ENCODE measurements at regions not wholly inside any gene's neighbourhood (a gene's known extent, or its start where the extent isn't known, plus 50 kb on each side); places are given as distances from the start of the nearest gene placed in this dataset.
"Not testable (repeated sequence)": the region's sequence is repeated elsewhere in the genome, so short reads cannot be mapped to it uniquely, and the experiment has no call there.

GRCh38 chr4:122082661-122083060 lies 69.5 kb upstream of the BLTP1 start:
- H3K27me3 Mint-ChIP-seq: peaks cover 10% of the 10 kb centered on the region
- ATAC-seq (ENCODE audit: low read depth in 2 of 2) (no peak), DNase-seq (no peak)
- no peaks in the 10 kb centered on the region for H3K27me3 ChIP-seq (ENCODE audit: control insufficient read depth, insufficient read depth, low read length)
- peaks cover 0 to 2% (median 0%) of the 10 kb centered on the region in 7 donors for H3K9me3 Mint-ChIP-seq
- H3K36me3 Mint-ChIP-seq: no peaks in the 10 kb centered on the region
- H3K4me1 Mint-ChIP-seq: no peaks in the 10 kb centered on the region
- H3K4me3 Mint-ChIP-seq: no peak overlapping the region
- no peaks in the 10 kb centered on the region for H3K36me3 ChIP-seq (ENCODE audit: control insufficient read depth, insufficient read depth, low read length)
- no peaks in the 10 kb centered on the region for H3K4me1 ChIP-seq (ENCODE audit: control insufficient read depth, insufficient read depth, low read length, poor library complexity, severe bottlenecking)
- H3K27ac ChIP-seq (ENCODE audit: insufficient read depth, low read length, poor library complexity, severe bottlenecking): no peak overlapping the region
- H3K4me3 ChIP-seq (ENCODE audit: low read depth, low read length): no peak overlapping the region
- no peaks in the 10 kb centered on the region for H3K9me3 ChIP-seq (ENCODE audit: control insufficient read depth in 2 of 2, low read length in 2 of 2)
- H3K27ac Mint-ChIP-seq: no peak overlapping the region

DNA sequence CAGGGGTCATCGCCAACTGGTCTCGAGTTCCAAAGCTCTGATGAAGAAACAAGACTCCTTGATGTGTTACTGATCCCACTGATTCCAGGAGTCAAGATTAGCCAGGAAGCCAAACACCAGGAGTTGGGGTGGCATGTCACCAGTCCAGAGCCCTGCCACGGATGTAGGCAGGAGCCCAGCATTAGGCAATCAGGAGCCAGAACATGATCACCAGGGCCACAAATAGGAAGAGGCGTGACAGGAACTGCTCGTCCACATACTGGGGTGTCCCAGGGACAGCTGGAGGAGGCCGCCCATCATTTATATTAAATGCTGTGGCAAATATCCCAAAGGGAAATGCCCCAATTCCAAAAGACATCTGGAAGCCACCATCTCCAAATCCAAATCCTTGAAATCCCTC lies 74.5 kb upstream of the BLTP1 start:
- not testable (repeated sequence) for H3K27ac ChIP-seq (ENCODE audit: insufficient read depth, low read length, poor library complexity, severe bottlenecking); DNase-seq; H3K36me3 ChIP-seq (ENCODE audit: control insufficient read depth, insufficient read depth, low read length); H3K4me1 ChIP-seq (ENCODE audit: control insufficient read depth, insufficient read depth, low read length, poor library complexity, severe bottlenecking); H3K27me3 Mint-ChIP-seq; H3K4me3 Mint-ChIP-seq; H3K27me3 ChIP-seq (ENCODE audit: control insufficient read depth, insufficient read depth, low read length); H3K27ac Mint-ChIP-seq; H3K9me3 Mint-ChIP-seq; H3K4me3 ChIP-seq (ENCODE audit: low read depth, low read length); H3K36me3 Mint-ChIP-seq; H3K4me1 Mint-ChIP-seq; H3K9me3 ChIP-seq (ENCODE audit: control insufficient read depth in 2 of 2, low read length in 2 of 2); ATAC-seq (ENCODE audit: low read depth in 2 of 2)

DNA sequence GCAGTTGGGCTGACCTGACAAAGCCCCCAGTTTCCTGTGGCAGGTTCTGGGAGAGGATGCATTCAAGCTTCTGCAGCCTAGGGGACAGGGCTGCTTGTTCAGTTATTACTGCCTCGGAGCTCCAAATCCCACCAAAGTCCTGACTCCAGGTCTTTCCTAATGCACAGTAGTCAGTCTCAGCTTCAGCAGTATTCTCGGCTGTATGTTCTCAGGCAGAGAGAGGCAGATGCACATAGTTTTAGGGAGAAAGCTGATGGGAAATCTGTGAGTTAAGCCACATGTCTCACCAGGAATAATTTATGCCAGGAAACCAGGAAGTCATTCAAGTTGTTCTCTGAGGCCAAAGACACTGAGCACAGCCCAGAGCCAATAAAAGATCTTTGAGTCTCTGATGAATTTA lies 75.3 kb upstream of the BLTP1 start:
- not testable (repeated sequence) for ATAC-seq (ENCODE audit: low read depth in 2 of 2); H3K9me3 Mint-ChIP-seq; H3K4me1 ChIP-seq (ENCODE audit: control insufficient read depth, insufficient read depth, low read length, poor library complexity, severe bottlenecking); DNase-seq; H3K9me3 ChIP-seq (ENCODE audit: control insufficient read depth in 2 of 2, low read length in 2 of 2); H3K36me3 ChIP-seq (ENCODE audit: control insufficient read depth, insufficient read depth, low read length); H3K27me3 ChIP-seq (ENCODE audit: control insufficient read depth, insufficient read depth, low read length); H3K4me3 Mint-ChIP-seq; H3K36me3 Mint-ChIP-seq; H3K4me1 Mint-ChIP-seq; H3K27ac ChIP-seq (ENCODE audit: insufficient read depth, low read length, poor library complexity, severe bottlenecking); H3K27ac Mint-ChIP-seq; H3K27me3 Mint-ChIP-seq; H3K4me3 ChIP-seq (ENCODE audit: low read depth, low read length)

DNA sequence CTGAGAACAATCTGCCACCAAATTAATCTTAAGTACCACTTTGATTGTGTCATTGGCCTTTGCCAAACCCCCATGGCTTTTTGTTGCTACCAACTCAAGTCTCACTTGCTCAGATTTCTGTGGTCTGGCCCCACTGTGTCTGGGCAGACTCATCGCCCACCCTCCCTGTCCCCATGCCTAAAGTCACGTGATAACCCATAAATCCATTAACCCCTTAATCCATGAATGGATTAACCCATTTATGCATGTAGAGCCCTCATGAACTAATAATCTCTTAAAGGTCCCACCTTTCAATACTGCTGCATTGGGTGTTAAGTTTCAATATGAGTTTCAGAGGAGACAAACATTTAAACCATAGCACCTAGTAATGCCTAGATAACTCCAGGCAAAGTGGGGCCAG lies 78.5 kb upstream of the BLTP1 start:
- ATAC-seq (ENCODE audit: low read depth in 2 of 2): no peak
- H3K4me3 Mint-ChIP-seq: no peak overlapping the region
- no peaks in the 10 kb centered on the region for H3K36me3 ChIP-seq (ENCODE audit: control insufficient read depth, insufficient read depth, low read length)

DNA sequence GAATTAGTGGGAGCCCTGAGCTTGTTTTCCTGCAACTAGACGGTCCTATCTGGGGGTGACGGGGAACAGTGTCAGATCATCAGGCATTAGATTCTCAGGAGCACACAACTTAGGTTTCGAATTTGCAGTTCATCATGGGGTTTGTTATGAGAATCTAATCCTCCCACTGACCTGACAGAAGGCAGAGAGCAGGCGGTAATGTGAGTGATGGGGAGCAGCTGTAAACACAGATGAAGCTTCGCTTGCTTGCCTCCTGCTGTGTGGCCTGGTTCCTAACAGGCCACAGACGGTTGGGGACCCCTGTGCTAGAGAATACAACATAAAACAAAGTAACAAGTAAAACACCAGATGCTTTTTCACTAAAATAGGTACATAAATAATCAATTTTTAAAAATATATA lies 86.2 kb upstream of the BLTP1 start:
- no peaks in the 10 kb centered on the region for H3K4me1 Mint-ChIP-seq
- no peak for ATAC-seq (ENCODE audit: low read depth in 2 of 2)
- Histone ChIP-seq H3K9me3 (ENCODE audit: control insufficient read depth in 2 of 2, low read length in 2 of 2) (no peaks in the 10 kb centered on the region), H3K27ac (ENCODE audit: insufficient read depth, low read length, poor library complexity, severe bottlenecking) (no peak overlapping the region), H3K27me3 (ENCODE audit: control insufficient read depth, insufficient read depth, low read length) (peaks cover 3% of the 10 kb centered on the region), H3K36me3 (ENCODE audit: control insufficient read depth, insufficient read depth, low read length) (no peaks in the 10 kb centered on the region), H3K4me1 (ENCODE audit: control insufficient read depth, insufficient read depth, low read length, poor library complexity, severe bottlenecking) (no peaks in the 10 kb centered on the region), H3K4me3 (ENCODE audit: low read depth, low read length) (no peak overlapping the region)
- H3K4me3 Mint-ChIP-seq: no peak overlapping the region
- no peak overlapping the region for H3K27ac Mint-ChIP-seq
- no peak for DNase-seq
- peaks cover 0 to 1% (median 0%) of the 10 kb centered on the region in 7 donors for H3K9me3 Mint-ChIP-seq
- peaks cover 9% of the 10 kb centered on the region for H3K27me3 Mint-ChIP-seq
- H3K36me3 Mint-ChIP-seq: no peaks in the 10 kb centered on the region

More for the DNA sequence above, 78.5 kb upstream of the BLTP1 start:
- H3K4me1 Mint-ChIP-seq: peaks cover 0 to 5% (median 0%) of the 10 kb centered on the region in 4 donors
- Histone ChIP-seq H3K27ac (ENCODE audit: insufficient read depth, low read length, poor library complexity, severe bottlenecking) (no peak overlapping the region), H3K27me3 (ENCODE audit: control insufficient read depth, insufficient read depth, low read length) (no peaks in the 10 kb centered on the region), H3K4me1 (ENCODE audit: control insufficient read depth, insufficient read depth, low read length, poor library complexity, severe bottlenecking) (no peaks in the 10 kb centered on the region), H3K9me3 (ENCODE audit: control insufficient read depth in 2 of 2, low read length in 2 of 2) (no peaks in the 10 kb centered on the region), H3K4me3 (ENCODE audit: low read depth, low read length) (no peak overlapping the region)
- no peak for DNase-seq
- no peak overlapping the region for H3K27ac Mint-ChIP-seq
- peaks cover 0 to 2% (median 0%) of the 10 kb centered on the region in 7 donors for H3K9me3 Mint-ChIP-seq
- H3K27me3 Mint-ChIP-seq: peaks cover 9% of the 10 kb centered on the region
- no peaks in the 10 kb centered on the region for H3K36me3 Mint-ChIP-seq

DNA sequence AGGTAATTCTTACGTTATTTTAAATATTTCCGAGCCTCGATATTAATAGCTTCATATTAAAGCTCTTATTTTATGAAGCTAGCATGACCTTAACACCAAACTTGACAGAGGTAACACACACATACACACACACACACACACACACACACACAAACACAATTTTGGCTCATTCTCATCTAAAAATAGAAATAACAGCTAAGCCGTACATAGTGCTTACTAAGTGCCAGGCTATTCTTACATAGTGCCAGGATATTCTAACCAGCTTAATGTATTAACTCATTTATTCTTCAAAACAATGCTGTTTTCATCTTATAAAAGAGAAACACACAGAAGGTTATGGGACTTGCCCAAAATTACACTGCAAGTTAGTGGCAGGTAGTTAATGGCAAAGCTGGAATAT lies 87.0 kb upstream of the BLTP1 start:
- Mint-ChIP-seq H3K4me3 (no peak overlapping the region), H3K27me3 (peaks cover 11% of the 10 kb centered on the region), H3K36me3 (no peaks in the 10 kb centered on the region), H3K9me3 (peaks cover 0 to 1% (median 0%) of the 10 kb centered on the region in 7 donors), H3K4me1 (no peaks in the 10 kb centered on the region), H3K27ac (no peak overlapping the region)
- ATAC-seq (ENCODE audit: low read depth in 2 of 2): no peak
- no peak overlapping the region for H3K27ac ChIP-seq (ENCODE audit: insufficient read depth, low read length, poor library complexity, severe bottlenecking)
- no peak for DNase-seq
- no peaks in the 10 kb centered on the region for H3K36me3 ChIP-seq (ENCODE audit: control insufficient read depth, insufficient read depth, low read length)
- peaks cover 3% of the 10 kb centered on the region for H3K27me3 ChIP-seq (ENCODE audit: control insufficient read depth, insufficient read depth, low read length)
- H3K9me3 ChIP-seq (ENCODE audit: control insufficient read depth in 2 of 2, low read length in 2 of 2): no peaks in the 10 kb centered on the region
- no peaks in the 10 kb centered on the region for H3K4me1 ChIP-seq (ENCODE audit: control insufficient read depth, insufficient read depth, low read length, poor library complexity, severe bottlenecking)
- H3K4me3 ChIP-seq (ENCODE audit: low read depth, low read length): no peak overlapping the region

DNA sequence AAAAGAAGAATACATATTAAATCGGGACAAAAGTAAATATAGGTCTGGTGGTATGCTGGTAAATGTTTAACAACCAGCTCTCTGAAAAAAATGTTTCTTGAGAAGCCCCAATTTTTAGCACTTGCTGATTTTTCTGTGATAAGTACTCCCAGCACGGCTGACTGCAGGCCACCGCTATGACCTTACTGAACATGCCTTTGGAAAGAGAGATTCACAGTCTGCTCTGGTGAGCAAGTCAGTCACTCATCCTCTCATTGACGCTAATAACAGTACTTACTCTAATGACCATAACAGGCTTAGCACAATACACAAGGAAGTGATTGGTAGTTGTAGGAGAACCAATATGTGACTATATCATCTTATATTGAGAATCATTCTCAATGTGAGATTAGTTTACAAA lies 98.9 kb upstream of the BLTP1 start:
- DNase-seq (no peak), ATAC-seq (ENCODE audit: low read depth in 2 of 2) (no peak)
- H3K4me1 ChIP-seq (ENCODE audit: control insufficient read depth, insufficient read depth, low read length, poor library complexity, severe bottlenecking): no peaks in the 10 kb centered on the region
- H3K4me3 ChIP-seq (ENCODE audit: low read depth, low read length): no peak overlapping the region
- H3K4me3 Mint-ChIP-seq: no peak overlapping the region
- H3K27me3 ChIP-seq (ENCODE audit: control insufficient read depth, insufficient read depth, low read length): peaks cover 1% of the 10 kb centered on the region
- H3K9me3 ChIP-seq (ENCODE audit: control insufficient read depth in 2 of 2, low read length in 2 of 2): no peaks in the 10 kb centered on the region
- H3K27ac ChIP-seq (ENCODE audit: insufficient read depth, low read length, poor library complexity, severe bottlenecking): no peak overlapping the region
- H3K4me1 Mint-ChIP-seq: no peaks in the 10 kb centered on the region
- H3K9me3 Mint-ChIP-seq: peaks cover 0 to 3% (median 0%) of the 10 kb centered on the region in 7 donors
- H3K27ac Mint-ChIP-seq: no peak overlapping the region
- H3K27me3 Mint-ChIP-seq: peaks cover 12% of the 10 kb centered on the region
- no peaks in the 10 kb centered on the region for H3K36me3 ChIP-seq (ENCODE audit: control insufficient read depth, insufficient read depth, low read length)
- no peaks in the 10 kb centered on the region for H3K36me3 Mint-ChIP-seq

DNA sequence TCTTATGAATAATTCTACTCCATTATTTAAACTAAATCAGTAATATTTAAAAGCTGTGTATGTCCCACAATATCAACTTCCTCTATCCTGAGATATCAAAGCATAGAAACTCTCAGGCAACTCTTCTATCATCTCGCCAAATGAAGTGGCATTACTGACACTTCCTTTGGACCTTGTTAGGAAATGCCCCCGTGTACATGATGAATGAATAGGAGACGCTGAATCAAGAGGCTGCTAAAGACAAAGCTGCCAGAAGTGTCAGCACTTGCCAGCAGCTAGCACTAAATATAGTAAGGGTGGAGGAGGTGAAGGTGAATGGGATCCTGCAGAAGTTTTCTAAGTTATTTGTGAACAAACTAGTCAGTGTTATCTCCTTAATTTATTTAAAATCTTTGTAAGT lies 99.5 kb upstream of the BLTP1 start:
- no peaks in the 10 kb centered on the region for H3K4me1 ChIP-seq (ENCODE audit: control insufficient read depth, insufficient read depth, low read length, poor library complexity, severe bottlenecking)
- no peak overlapping the region for H3K27ac ChIP-seq (ENCODE audit: insufficient read depth, low read length, poor library complexity, severe bottlenecking)
- no peaks in the 10 kb centered on the region for H3K36me3 ChIP-seq (ENCODE audit: control insufficient read depth, insufficient read depth, low read length)
- H3K9me3 ChIP-seq (ENCODE audit: control insufficient read depth in 2 of 2, low read length in 2 of 2): no peaks in the 10 kb centered on the region
- H3K27ac Mint-ChIP-seq: no peak overlapping the region
- H3K9me3 Mint-ChIP-seq: peaks cover 0 to 3% (median 0%) of the 10 kb centered on the region in 7 donors
- DNase-seq: no peak
- H3K4me3 ChIP-seq (ENCODE audit: low read depth, low read length): no peak overlapping the region
- ATAC-seq (ENCODE audit: low read depth in 2 of 2): no peak
- no peaks in the 10 kb centered on the region for H3K4me1 Mint-ChIP-seq
- peaks cover 11% of the 10 kb centered on the region for H3K27me3 Mint-ChIP-seq
- no peaks in the 10 kb centered on the region for H3K36me3 Mint-ChIP-seq
- H3K27me3 ChIP-seq (ENCODE audit: control insufficient read depth, insufficient read depth, low read length): peaks cover 1% of the 10 kb centered on the region
- H3K4me3 Mint-ChIP-seq: no peak overlapping the region
